GM12892 (cell line): ENCODE measurements at regions not wholly inside any gene's neighbourhood (a gene's known extent, or its start where the extent isn't known, plus 50 kb on each side); places are given as distances from the start of the nearest gene placed in this dataset.

Experiments
- POLR2A ChIP-seq: IDR thresholded peaks from 2 replicates; pipeline ENCODE4 v1.6.1; 2011; ENCODE audit warnings: low read depth, low read length, control low read depth
- POLR2AphosphoS5 ChIP-seq: IDR thresholded peaks from 2 replicates; pipeline ENCODE4 v1.6.1; 2011; ENCODE audit warnings: low read depth, low read length, control low read depth

DNA sequence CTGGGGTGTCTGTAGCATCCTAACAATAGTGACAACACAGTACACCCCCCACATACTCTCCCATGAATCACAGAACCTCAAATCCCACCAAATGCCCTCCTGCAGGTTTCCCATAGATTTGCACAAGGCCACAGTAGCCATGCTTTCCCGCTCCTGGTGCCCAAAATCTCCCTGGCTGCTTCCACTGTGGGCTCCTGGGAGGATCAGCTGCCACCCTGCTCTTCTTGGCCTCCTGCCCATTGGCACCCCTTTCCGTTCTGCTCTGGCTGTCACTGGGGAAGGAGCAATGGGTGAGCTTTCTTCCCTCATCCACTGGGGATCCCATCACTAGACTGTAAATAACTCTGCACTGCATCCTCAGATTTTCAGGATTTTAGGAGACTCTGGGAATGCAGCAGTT lies 92.1 kb upstream of the SLC24A5 start:
- TF ChIP-seq POLR2A (no peak), POLR2AphosphoS5 (no peak)
